Keratinocyte (primary cell): ENCODE measurements at regions not wholly inside any gene's neighbourhood (a gene's known extent, or its start where the extent isn't known, plus 50 kb on each side); places are given as distances from the start of the nearest gene placed in this dataset.

Experiments
- DNase-seq: peaks from one replicate; pipeline ENCODE4 v3.0.0-alpha.2; 2011; ENCODE audit warnings: low read depth, missing footprints, low spot score
- FAIRE-seq: peaks from 2 replicates; lab custom pipeline; 2011; peaks lifted over from hg19 to GRCh38; lab: Jason Lieb, UNC
- H2AFZ ChIP-seq: 2 replicates; pipeline ENCODE4 v1.6.0; 2012; ENCODE audit warnings: low read length, control low read depth, inconsistent platforms; ENCODE audit not compliant: control insufficient read depth
- H3K27ac ChIP-seq: 2 replicates; pipeline ENCODE4 v1.5.1; 2011; ENCODE audit warnings: low read length; ENCODE audit not compliant: control insufficient read depth, insufficient read depth
- H3K27me3 ChIP-seq: 3 replicates; pipeline ENCODE4 v1.6.0; 2011; ENCODE audit warnings: low read length; ENCODE audit not compliant: control insufficient read depth, insufficient read depth; ENCODE audit errors: extremely low read depth
- H3K36me3 ChIP-seq, 2 experiments: 2 replicates in 1 of 2; 3 replicates in 1 of 2; pipeline ENCODE4 v1.5.1; 2011; ENCODE audit warnings: low read length in 2 of 2, mild to moderate bottlenecking in 1 of 2; ENCODE audit not compliant: control insufficient read depth in 2 of 2, insufficient read depth in 2 of 2; ENCODE audit errors: extremely low read depth in 1 of 2
- H3K4me1 ChIP-seq: 3 replicates; pipeline ENCODE4 v1.5.1; 2011; ENCODE audit warnings: low read length; ENCODE audit not compliant: control insufficient read depth, insufficient read depth; ENCODE audit errors: extremely low read depth
- H3K4me2 ChIP-seq: 3 replicates; pipeline ENCODE4 v1.6.0; 2011; ENCODE audit warnings: low read depth, low read length; ENCODE audit not compliant: control insufficient read depth, insufficient read depth; ENCODE audit errors: extremely low read depth
- H3K4me3 ChIP-seq, 3 experiments: fragments of 200-600 bp in 1 of 3; sonication (generic) in 1 of 3; 2 replicates in 2 of 3; 3 replicates in 1 of 3; pipeline ENCODE4 v1.5.1; 2011 to 2016; ENCODE audit warnings: low read length in 3 of 3, mild to moderate bottlenecking in 3 of 3, control low read depth in 2 of 3, inconsistent platforms in 1 of 3, low read depth in 1 of 3, mixed read lengths in 1 of 3, mixed run types in 1 of 3, moderate library complexity in 1 of 3; ENCODE audit not compliant: control insufficient read depth in 2 of 3, insufficient read depth in 2 of 3; ENCODE audit errors: extremely low read depth in 1 of 3
- H3K79me2 ChIP-seq: 2 replicates; pipeline ENCODE4 v1.6.0; 2012; ENCODE audit warnings: low read length; ENCODE audit not compliant: control insufficient read depth, insufficient read depth
- H3K9ac ChIP-seq: 3 replicates; pipeline ENCODE4 v1.6.0; 2011; ENCODE audit warnings: low read length; ENCODE audit not compliant: control insufficient read depth, insufficient read depth; ENCODE audit errors: extremely low read depth
- H3K9me1 ChIP-seq: 3 replicates; pipeline ENCODE4 v1.6.0; 2011; ENCODE audit warnings: low read length; ENCODE audit not compliant: control insufficient read depth, insufficient read depth; ENCODE audit errors: extremely low read depth
- H3K9me3 ChIP-seq: 2 replicates; pipeline ENCODE4 v1.5.1; 2012; ENCODE audit warnings: low read depth, low read length; ENCODE audit not compliant: control insufficient read depth
- H4K20me1 ChIP-seq: 3 replicates; pipeline ENCODE4 v1.6.0; 2011; ENCODE audit warnings: low read length; ENCODE audit not compliant: control insufficient read depth, insufficient read depth; ENCODE audit errors: extremely low read depth
- EZH2 ChIP-seq: IDR thresholded peaks from one replicate; pipeline ENCODE4 v1.6.1; 2012; ENCODE audit warnings: inconsistent platforms, mild to moderate bottlenecking, low read length, moderate library complexity
- dilution Hi-C: fragments of 300-500 bp; cut with MboI; formaldehyde crosslinking; loops from one replicate; pipeline ENCODE4 v1.7.0; 2020; ENCODE audit warnings: low sequenced_read_pairs; ENCODE audit not compliant: extremely low pct_ligation_motif_present
- TF ChIP-seq, protein P1 (sequence below), 3 experiments: IDR thresholded peaks in 1 of 3; conservative IDR thresholded peaks in 1 of 3; optimal IDR thresholded peaks in 1 of 3; 2 replicates in 2 of 3; 3 replicates in 1 of 3; pipeline versions ENCODE3 to v1.5.1; 2011; ENCODE audit warnings: low read length in 3 of 3, mild to moderate bottlenecking in 3 of 3, moderate library complexity in 2 of 3, control low read depth in 1 of 3, inconsistent platforms in 1 of 3; ENCODE audit not compliant: insufficient read depth in 2 of 3; ENCODE audit errors: extremely low read depth in 1 of 3

- H3K4me2 ChIP-seq, result no peak overlapping the region
- no peak overlapping the region for H2AFZ ChIP-seq
- no peak overlapping the region for H3K4me3 ChIP-seq
- H3K36me3 ChIP-seq, result no peaks in the 10 kb centered on the region
- no peak overlapping the region for H3K9ac ChIP-seq
- H3K27me3 ChIP-seq, result peaks cover 11% of the 10 kb centered on the region
- no peaks in the 10 kb centered on the region for H3K4me1 ChIP-seq
- no peaks in the 10 kb centered on the region for H3K9me3 ChIP-seq
- dilution Hi-C loops, result no loop called here
- FAIRE-seq (no peak), DNase-seq (no peak)
- no peaks in the 10 kb centered on the region for H3K9me1 ChIP-seq
- H4K20me1 ChIP-seq, result no peaks in the 10 kb centered on the region
- no peak overlapping the region for H3K27ac ChIP-seq
- TF ChIP-seq, protein P1, sequence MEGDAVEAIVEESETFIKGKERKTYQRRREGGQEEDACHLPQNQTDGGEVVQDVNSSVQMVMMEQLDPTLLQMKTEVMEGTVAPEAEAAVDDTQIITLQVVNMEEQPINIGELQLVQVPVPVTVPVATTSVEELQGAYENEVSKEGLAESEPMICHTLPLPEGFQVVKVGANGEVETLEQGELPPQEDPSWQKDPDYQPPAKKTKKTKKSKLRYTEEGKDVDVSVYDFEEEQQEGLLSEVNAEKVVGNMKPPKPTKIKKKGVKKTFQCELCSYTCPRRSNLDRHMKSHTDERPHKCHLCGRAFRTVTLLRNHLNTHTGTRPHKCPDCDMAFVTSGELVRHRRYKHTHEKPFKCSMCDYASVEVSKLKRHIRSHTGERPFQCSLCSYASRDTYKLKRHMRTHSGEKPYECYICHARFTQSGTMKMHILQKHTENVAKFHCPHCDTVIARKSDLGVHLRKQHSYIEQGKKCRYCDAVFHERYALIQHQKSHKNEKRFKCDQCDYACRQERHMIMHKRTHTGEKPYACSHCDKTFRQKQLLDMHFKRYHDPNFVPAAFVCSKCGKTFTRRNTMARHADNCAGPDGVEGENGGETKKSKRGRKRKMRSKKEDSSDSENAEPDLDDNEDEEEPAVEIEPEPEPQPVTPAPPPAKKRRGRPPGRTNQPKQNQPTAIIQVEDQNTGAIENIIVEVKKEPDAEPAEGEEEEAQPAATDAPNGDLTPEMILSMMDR (optimal IDR thresholded peaks at IDR 0.05 in 1 of 3, IDR thresholded peaks at IDR 0.05 in 1 of 3, conservative IDR thresholded peaks at IDR 0.05 in 1 of 3; ENCODE audit: extremely low read depth in 1 of 3, insufficient read depth in 2 of 3, low read length in 3 of 3), result no peak
- no peak for TF ChIP-seq EZH2
- no peaks in the 10 kb centered on the region for H3K79me2 ChIP-seq
Measured at GRCh38 chr14:76675046-76675445, 86.2 kb upstream of the VASH1 start.

- no peak overlapping the region for H3K27ac ChIP-seq
- no peaks in the 10 kb centered on the region for H3K9me3 ChIP-seq
- no peaks in the 10 kb centered on the region for H3K4me1 ChIP-seq
- no peaks in the 10 kb centered on the region for H3K36me3 ChIP-seq
- DNase-seq, result no peak
- H3K4me3 ChIP-seq, result no peak overlapping the region
- H2AFZ ChIP-seq, result no peak overlapping the region
- no peak for FAIRE-seq
- H3K27me3 ChIP-seq, result peaks cover 11% of the 10 kb centered on the region
- no peaks in the 10 kb centered on the region for H3K79me2 ChIP-seq
- dilution Hi-C loops, result no loop called here
- no peaks in the 10 kb centered on the region for H4K20me1 ChIP-seq
- no peak overlapping the region for H3K9ac ChIP-seq
- no peak for TF ChIP-seq EZH2
- TF ChIP-seq, protein P1 (optimal IDR thresholded peaks at IDR 0.05 in 1 of 3, IDR thresholded peaks at IDR 0.05 in 1 of 3, conservative IDR thresholded peaks at IDR 0.05 in 1 of 3; ENCODE audit: extremely low read depth in 1 of 3, insufficient read depth in 2 of 3, low read length in 3 of 3), result no peak
- no peaks in the 10 kb centered on the region for H3K9me1 ChIP-seq
- H3K4me2 ChIP-seq, result no peak overlapping the region
Measured at GRCh38 chr14:76676539-76676938, 84.7 kb upstream of the VASH1 start.
